SK-N-SH treated with all-trans-retinoic acid at 6 μM for 48 hours (cell line): ENCODE measurements at regions not wholly inside any gene's neighbourhood (a gene's known extent, or its start where the extent isn't known, plus 50 kb on each side); places are given as distances from the start of the nearest gene placed in this dataset.

Experiments used
- ATAC-seq: fragments of 200-7000 bp; cut with Tn5 transposase; 3 replicates; pipeline ENCODE4 v1.9.1; 2020; ENCODE audit warnings: mild to moderate bottlenecking, moderate library complexity
- ARNTL ChIP-seq: fragments of 450-650 bp; formaldehyde crosslinking; IDR thresholded peaks from 2 replicates; pipeline ENCODE4 v1.5.0; 2020; ENCODE audit warnings: low read depth, mild to moderate bottlenecking, moderate library complexity, borderline replicate concordance
- BACH2 ChIP-seq: fragments of 250-450 bp; sonication (Bioruptor Pico); IDR thresholded peaks from 2 replicates; pipeline ENCODE4 v1.9.0; 2021; ENCODE audit warnings: mild to moderate bottlenecking, borderline replicate concordance
- CSDC2 ChIP-seq: fragments of 250-450 bp; sonication (Bioruptor Pico); IDR thresholded peaks from 2 replicates; pipeline ENCODE4 v1.5.0; 2020; ENCODE audit warnings: mild to moderate bottlenecking, moderate library complexity
- ESRRG ChIP-seq: fragments of 250-450 bp; sonication (Bioruptor Pico); IDR thresholded peaks from 2 replicates; pipeline ENCODE4 v1.6.1; 2021; ENCODE audit warnings: mild to moderate bottlenecking
- GLIS3 ChIP-seq: fragments of 250-450 bp; sonication (Bioruptor Pico); IDR thresholded peaks from 2 replicates; pipeline ENCODE4 v1.5.0; 2020; ENCODE audit warnings: mild to moderate bottlenecking, moderate library complexity
- ISL1 ChIP-seq: fragments of 250-450 bp; sonication (Bioruptor Pico); IDR thresholded peaks from 2 replicates; pipeline ENCODE4 v2.1.2; 2022; ENCODE audit warnings: mild to moderate bottlenecking, moderate library complexity
- OSR1 ChIP-seq: fragments of 250-450 bp; sonication (Bioruptor Pico); IDR thresholded peaks from 2 replicates; pipeline ENCODE4 v1.8.0; 2022; ENCODE audit warnings: moderate library complexity, mild to moderate bottlenecking, inconsistent platforms
- PPARA ChIP-seq: fragments of 250-450 bp; sonication (Bioruptor Pico); IDR thresholded peaks from 2 replicates; pipeline ENCODE4 v1.5.0; 2020; ENCODE audit warnings: mild to moderate bottlenecking, borderline replicate concordance
- SNAI2 ChIP-seq: fragments of 250-450 bp; sonication (Bioruptor Pico); IDR thresholded peaks from 2 replicates; pipeline ENCODE4 v1.5.0; 2020; ENCODE audit warnings: mild to moderate bottlenecking, moderate library complexity
- TCF4 ChIP-seq: fragments of 250-450 bp; sonication (Bioruptor Pico); IDR thresholded peaks from 2 replicates; pipeline ENCODE4 v1.8.0; 2021; ENCODE audit warnings: mild to moderate bottlenecking, moderate library complexity, borderline replicate concordance
- TOX ChIP-seq: fragments of 250-450 bp; sonication (Bioruptor Pico); IDR thresholded peaks from 2 replicates; pipeline ENCODE4 v1.8.0; 2021; ENCODE audit warnings: mild to moderate bottlenecking, moderate library complexity, borderline replicate concordance
- ZC3H10 ChIP-seq: fragments of 250-450 bp; sonication (Bioruptor Pico); IDR thresholded peaks from 2 replicates; pipeline ENCODE4 v1.5.1; 2021; ENCODE audit warnings: mild to moderate bottlenecking, moderate library complexity
- ZFP3 ChIP-seq: fragments of 250-450 bp; sonication (Bioruptor Pico); IDR thresholded peaks from 2 replicates; pipeline ENCODE4 v1.5.0; 2020; ENCODE audit warnings: mild to moderate bottlenecking, moderate library complexity
- ZFP30 ChIP-seq: fragments of 450-650 bp; formaldehyde crosslinking; IDR thresholded peaks from 2 replicates; pipeline ENCODE4 v1.5.0; 2022; ENCODE audit warnings: mild to moderate bottlenecking, moderate library complexity
- ZNF565 ChIP-seq: fragments of 450-650 bp; formaldehyde crosslinking; conservative IDR thresholded peaks from 2 replicates; pipeline ENCODE4 v1.5.0; 2020; ENCODE audit warnings: low read depth, mild to moderate bottlenecking, moderate library complexity
- ZNF70 ChIP-seq: fragments of 450-650 bp; formaldehyde crosslinking; IDR thresholded peaks from 2 replicates; pipeline ENCODE4 v1.5.0; 2020; ENCODE audit warnings: mild to moderate bottlenecking, moderate library complexity
- TF ChIP-seq, protein P1 (sequence below): fragments of 250-450 bp; sonication (Bioruptor Pico); IDR thresholded peaks from 2 replicates; pipeline ENCODE4 v1.5.1; 2020; ENCODE audit warnings: low read depth, mild to moderate bottlenecking, moderate library complexity
- TF ChIP-seq, protein P2 (sequence below): fragments of 250-450 bp; sonication (Bioruptor Pico); IDR thresholded peaks from 2 replicates; pipeline ENCODE4 v1.5.0; 2020; ENCODE audit warnings: mild to moderate bottlenecking, moderate library complexity
- TF ChIP-seq, protein P3 (sequence below): fragments of 250-450 bp; sonication (Bioruptor Pico); IDR thresholded peaks from 2 replicates; pipeline ENCODE4 v1.8.0; 2020; ENCODE audit warnings: mild to moderate bottlenecking, moderate library complexity, borderline replicate concordance
- TF ChIP-seq, protein P4 (sequence below): fragments of 250-450 bp; sonication (Bioruptor Pico); IDR thresholded peaks from 2 replicates; pipeline ENCODE4 v1.8.0; 2021; ENCODE audit warnings: low read depth, mild to moderate bottlenecking, moderate library complexity, borderline replicate concordance

DNA sequence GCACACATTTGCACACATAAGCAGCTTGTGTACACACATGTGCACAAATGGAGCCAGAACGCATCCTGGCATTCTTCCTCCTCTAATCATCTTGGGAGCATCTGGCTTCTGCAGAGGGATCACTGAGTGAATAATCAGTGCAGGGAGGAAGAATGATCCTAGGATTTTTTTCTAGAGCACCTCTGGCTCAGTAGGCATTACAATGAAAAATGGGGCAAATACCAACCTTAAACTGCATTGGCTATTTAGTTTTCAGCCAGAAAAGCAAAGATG, 205.7 kb upstream of the TCF21 start:
- no peak for TF ChIP-seq TOX
- TF ChIP-seq ARNTL (CRISPR knock-in tag): no peak
- TF ChIP-seq, protein P1, sequence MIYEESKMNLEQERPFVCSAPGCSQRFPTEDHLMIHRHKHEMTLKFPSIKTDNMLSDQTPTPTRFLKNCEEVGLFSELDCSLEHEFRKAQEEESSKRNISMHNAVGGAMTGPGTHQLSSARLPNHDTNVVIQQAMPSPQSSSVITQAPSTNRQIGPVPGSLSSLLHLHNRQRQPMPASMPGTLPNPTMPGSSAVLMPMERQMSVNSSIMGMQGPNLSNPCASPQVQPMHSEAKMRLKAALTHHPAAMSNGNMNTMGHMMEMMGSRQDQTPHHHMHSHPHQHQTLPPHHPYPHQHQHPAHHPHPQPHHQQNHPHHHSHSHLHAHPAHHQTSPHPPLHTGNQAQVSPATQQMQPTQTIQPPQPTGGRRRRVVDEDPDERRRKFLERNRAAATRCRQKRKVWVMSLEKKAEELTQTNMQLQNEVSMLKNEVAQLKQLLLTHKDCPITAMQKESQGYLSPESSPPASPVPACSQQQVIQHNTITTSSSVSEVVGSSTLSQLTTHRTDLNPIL (CRISPR knock-in tag): no peak
- TF ChIP-seq GLIS3 (CRISPR knock-in tag): no peak
- TF ChIP-seq ZFP3 (CRISPR knock-in tag): no peak
- no peak for TF ChIP-seq ZNF70 (CRISPR knock-in tag)
- no peak for TF ChIP-seq ISL1 (CRISPR knock-in tag)
- no peak for TF ChIP-seq BACH2 (CRISPR knock-in tag)
- TF ChIP-seq, protein P2, sequence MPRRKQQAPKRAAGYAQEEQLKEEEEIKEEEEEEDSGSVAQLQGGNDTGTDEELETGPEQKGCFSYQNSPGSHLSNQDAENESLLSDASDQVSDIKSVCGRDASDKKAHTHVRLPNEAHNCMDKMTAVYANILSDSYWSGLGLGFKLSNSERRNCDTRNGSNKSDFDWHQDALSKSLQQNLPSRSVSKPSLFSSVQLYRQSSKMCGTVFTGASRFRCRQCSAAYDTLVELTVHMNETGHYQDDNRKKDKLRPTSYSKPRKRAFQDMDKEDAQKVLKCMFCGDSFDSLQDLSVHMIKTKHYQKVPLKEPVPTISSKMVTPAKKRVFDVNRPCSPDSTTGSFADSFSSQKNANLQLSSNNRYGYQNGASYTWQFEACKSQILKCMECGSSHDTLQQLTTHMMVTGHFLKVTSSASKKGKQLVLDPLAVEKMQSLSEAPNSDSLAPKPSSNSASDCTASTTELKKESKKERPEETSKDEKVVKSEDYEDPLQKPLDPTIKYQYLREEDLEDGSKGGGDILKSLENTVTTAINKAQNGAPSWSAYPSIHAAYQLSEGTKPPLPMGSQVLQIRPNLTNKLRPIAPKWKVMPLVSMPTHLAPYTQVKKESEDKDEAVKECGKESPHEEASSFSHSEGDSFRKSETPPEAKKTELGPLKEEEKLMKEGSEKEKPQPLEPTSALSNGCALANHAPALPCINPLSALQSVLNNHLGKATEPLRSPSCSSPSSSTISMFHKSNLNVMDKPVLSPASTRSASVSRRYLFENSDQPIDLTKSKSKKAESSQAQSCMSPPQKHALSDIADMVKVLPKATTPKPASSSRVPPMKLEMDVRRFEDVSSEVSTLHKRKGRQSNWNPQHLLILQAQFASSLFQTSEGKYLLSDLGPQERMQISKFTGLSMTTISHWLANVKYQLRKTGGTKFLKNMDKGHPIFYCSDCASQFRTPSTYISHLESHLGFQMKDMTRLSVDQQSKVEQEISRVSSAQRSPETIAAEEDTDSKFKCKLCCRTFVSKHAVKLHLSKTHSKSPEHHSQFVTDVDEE (CRISPR knock-in tag): no peak
- TF ChIP-seq SNAI2 (CRISPR knock-in tag): no peak
- TF ChIP-seq PPARA (CRISPR knock-in tag): no peak
- no peak for TF ChIP-seq ZC3H10 (CRISPR knock-in tag)
- ATAC-seq: no peak

DNA sequence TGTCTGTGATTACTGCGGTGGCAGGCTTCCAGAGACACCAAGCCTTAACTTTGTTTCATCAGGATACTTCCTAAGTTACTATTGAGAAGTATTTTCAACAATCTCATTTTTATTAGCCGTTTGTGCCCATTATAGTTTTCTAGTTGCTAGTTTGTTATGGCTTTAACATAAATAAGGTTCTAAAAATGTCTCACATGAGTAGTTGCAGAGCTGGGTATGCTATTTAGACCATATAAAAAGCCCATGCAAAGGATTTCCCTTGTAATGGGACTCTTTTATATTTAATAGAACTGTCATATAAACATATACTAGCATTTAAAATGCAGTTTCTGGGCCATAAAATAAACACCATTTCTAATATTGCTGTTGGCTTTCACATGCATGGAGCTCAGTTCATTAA, 205.3 kb upstream of the TCF21 start:
- TF ChIP-seq ARNTL (CRISPR knock-in tag) (no peak), CSDC2 (no peak), ZNF70 (CRISPR knock-in tag) (no peak), ZFP3 (CRISPR knock-in tag) (no peak), ISL1 (CRISPR knock-in tag) (no peak), ESRRG (CRISPR knock-in tag) (no peak), ZFP30 (CRISPR knock-in tag) (no peak), ZNF565 (CRISPR knock-in tag) (no peak), OSR1 (CRISPR knock-in tag) (no peak), PPARA (CRISPR knock-in tag) (no peak), TCF4 (CRISPR knock-in tag) (no peak), TOX (no peak), BACH2 (CRISPR knock-in tag) (no peak), ZC3H10 (CRISPR knock-in tag) (no peak)
- TF ChIP-seq, protein P3, sequence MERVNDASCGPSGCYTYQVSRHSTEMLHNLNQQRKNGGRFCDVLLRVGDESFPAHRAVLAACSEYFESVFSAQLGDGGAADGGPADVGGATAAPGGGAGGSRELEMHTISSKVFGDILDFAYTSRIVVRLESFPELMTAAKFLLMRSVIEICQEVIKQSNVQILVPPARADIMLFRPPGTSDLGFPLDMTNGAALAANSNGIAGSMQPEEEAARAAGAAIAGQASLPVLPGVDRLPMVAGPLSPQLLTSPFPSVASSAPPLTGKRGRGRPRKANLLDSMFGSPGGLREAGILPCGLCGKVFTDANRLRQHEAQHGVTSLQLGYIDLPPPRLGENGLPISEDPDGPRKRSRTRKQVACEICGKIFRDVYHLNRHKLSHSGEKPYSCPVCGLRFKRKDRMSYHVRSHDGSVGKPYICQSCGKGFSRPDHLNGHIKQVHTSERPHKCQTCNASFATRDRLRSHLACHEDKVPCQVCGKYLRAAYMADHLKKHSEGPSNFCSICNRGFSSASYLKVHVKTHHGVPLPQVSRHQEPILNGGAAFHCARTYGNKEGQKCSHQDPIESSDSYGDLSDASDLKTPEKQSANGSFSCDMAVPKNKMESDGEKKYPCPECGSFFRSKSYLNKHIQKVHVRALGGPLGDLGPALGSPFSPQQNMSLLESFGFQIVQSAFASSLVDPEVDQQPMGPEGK (CRISPR knock-in tag): no peak
- TF ChIP-seq, protein P4, sequence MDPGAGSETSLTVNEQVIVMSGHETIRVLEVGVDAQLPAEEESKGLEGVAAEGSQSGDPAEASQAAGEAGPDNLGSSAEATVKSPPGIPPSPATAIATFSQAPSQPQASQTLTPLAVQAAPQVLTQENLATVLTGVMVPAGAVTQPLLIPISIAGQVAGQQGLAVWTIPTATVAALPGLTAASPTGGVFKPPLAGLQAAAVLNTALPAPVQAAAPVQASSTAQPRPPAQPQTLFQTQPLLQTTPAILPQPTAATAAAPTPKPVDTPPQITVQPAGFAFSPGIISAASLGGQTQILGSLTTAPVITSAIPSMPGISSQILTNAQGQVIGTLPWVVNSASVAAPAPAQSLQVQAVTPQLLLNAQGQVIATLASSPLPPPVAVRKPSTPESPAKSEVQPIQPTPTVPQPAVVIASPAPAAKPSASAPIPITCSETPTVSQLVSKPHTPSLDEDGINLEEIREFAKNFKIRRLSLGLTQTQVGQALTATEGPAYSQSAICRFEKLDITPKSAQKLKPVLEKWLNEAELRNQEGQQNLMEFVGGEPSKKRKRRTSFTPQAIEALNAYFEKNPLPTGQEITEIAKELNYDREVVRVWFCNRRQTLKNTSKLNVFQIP (CRISPR knock-in tag): no peak
- TF ChIP-seq, protein P2 (CRISPR knock-in tag): no peak
- TF ChIP-seq, protein P1 (CRISPR knock-in tag): no peak
- TF ChIP-seq, all 23 proteins: peak for 0
- no peak for ATAC-seq
